ENCODE measurements at regions not wholly inside any gene's neighbourhood (a gene's known extent, or its start where the extent isn't known, plus 50 kb on each side); places are given as distances from the start of the nearest gene placed in this dataset.
A peak's percentile ranks its signal among the peaks of the same experiment; 100 is the strongest.

DNA sequence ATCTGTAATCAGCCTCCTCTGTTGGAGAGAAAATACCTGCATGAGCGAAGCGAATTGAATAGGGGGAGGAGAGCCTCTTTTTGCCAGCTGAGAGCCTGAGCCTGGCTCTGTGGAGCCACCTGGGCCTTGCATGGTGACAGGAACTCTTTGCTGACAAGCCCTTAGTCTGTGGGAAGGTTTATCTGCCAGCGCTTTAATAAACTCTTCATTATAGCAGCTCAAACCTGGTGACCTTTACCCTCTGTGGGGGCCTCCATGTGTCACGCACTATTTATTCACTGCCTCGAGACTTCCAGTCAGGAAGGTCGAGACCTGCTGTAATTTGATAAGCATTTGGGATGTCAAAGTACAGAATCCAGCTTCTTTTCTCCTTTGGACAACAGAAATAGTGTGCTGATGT lies 282.6 kb downstream of the CBLN1 start:
- intact Hi-C loops (cut with DNase I; ENCODE audit: low total_unique reads), result no loop called here
- Histone ChIP-seq H3K36me3 (no peaks in the 10 kb centered on the region), H3K27me3 (no peaks in the 10 kb centered on the region), H3K9me3 (no peaks in the 10 kb centered on the region), H3K4me1 (no peaks in the 10 kb centered on the region), H3K27ac (peak overlapping the region; percentile 23 to 74 (median 58)), H3K4me3 (no peak overlapping the region)
- WGBS, 2 donors (ENCODE audit: low coverage in 1 of 2), result 58 to 61% methylated on average over 6 of the region's 6 CpGs
- in situ Hi-C loops (cut with MboI; ENCODE audit: low pct_ligation_motif_present in 1 of 4, low pct_unique_long_range_greater_than_20kb in 1 of 4, low sequenced_read_pairs in 3 of 4), result loop anchor here in 1 of 4 donors (10.0 kb wide), 1 partner anchor 186 kb away; no protein-coding TSS in a partner anchor
- TF ChIP-seq, protein P1, sequence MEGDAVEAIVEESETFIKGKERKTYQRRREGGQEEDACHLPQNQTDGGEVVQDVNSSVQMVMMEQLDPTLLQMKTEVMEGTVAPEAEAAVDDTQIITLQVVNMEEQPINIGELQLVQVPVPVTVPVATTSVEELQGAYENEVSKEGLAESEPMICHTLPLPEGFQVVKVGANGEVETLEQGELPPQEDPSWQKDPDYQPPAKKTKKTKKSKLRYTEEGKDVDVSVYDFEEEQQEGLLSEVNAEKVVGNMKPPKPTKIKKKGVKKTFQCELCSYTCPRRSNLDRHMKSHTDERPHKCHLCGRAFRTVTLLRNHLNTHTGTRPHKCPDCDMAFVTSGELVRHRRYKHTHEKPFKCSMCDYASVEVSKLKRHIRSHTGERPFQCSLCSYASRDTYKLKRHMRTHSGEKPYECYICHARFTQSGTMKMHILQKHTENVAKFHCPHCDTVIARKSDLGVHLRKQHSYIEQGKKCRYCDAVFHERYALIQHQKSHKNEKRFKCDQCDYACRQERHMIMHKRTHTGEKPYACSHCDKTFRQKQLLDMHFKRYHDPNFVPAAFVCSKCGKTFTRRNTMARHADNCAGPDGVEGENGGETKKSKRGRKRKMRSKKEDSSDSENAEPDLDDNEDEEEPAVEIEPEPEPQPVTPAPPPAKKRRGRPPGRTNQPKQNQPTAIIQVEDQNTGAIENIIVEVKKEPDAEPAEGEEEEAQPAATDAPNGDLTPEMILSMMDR (IDR thresholded peaks at IDR 0.05), result no peak
- TF ChIP-seq POLR2AphosphoS5 (IDR thresholded peaks at IDR 0.05) (no peak), POLR2A (IDR thresholded peaks at IDR 0.05) (no peak), EP300 (IDR thresholded peaks at IDR 0.05; ENCODE audit: low read depth) (no peak)
- DNase-seq, result no peak

DNA sequence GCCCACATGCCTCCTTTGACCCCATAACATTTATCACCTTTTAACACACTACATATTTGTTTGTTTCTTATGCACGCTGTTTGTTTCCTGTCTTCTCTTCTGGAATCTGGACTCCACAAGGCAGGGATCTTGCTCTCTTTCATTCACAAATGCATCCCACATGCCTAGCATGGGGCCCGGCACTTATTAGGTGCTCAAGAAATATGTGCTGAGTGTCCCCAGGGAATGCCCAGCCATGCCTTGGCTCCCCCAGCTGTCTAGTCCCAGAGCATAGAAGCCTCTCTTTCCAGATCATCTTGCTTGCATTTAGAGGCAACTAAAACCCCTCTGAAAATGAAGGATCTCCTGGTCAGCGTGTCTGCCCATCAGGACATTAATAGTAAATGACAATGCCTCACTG lies 283.7 kb downstream of the CBLN1 start:
- Histone ChIP-seq H3K27ac (peak overlapping the region in 3 of 4 donors; percentile 17 to 74 (median 23)), H3K4me3 (no peak overlapping the region), H3K9me3 (no peaks in the 10 kb centered on the region), H3K36me3 (no peaks in the 10 kb centered on the region), H3K27me3 (no peaks in the 10 kb centered on the region), H3K4me1 (no peaks in the 10 kb centered on the region)
- intact Hi-C loops (cut with DNase I; ENCODE audit: low total_unique reads), result no loop called here
- TF ChIP-seq POLR2AphosphoS5 (IDR thresholded peaks at IDR 0.05), result no peak
- TF ChIP-seq POLR2A (IDR thresholded peaks at IDR 0.05), result no peak
- no peak for TF ChIP-seq EP300 (IDR thresholded peaks at IDR 0.05; ENCODE audit: low read depth)
- TF ChIP-seq, protein P1 (IDR thresholded peaks at IDR 0.05), result no peak
- 38 to 81% methylated on average over 1 to 3 of the region's 3 CpGs for WGBS, 2 donors (ENCODE audit: low coverage in 1 of 2)
- in situ Hi-C loops (cut with MboI; ENCODE audit: low pct_ligation_motif_present in 1 of 4, low pct_unique_long_range_greater_than_20kb in 1 of 4, low sequenced_read_pairs in 3 of 4), result loop anchor here in 1 of 4 donors (10.0 kb wide), 1 partner anchor 187 kb away; no protein-coding TSS in a partner anchor
- DNase-seq, result no peak

DNA sequence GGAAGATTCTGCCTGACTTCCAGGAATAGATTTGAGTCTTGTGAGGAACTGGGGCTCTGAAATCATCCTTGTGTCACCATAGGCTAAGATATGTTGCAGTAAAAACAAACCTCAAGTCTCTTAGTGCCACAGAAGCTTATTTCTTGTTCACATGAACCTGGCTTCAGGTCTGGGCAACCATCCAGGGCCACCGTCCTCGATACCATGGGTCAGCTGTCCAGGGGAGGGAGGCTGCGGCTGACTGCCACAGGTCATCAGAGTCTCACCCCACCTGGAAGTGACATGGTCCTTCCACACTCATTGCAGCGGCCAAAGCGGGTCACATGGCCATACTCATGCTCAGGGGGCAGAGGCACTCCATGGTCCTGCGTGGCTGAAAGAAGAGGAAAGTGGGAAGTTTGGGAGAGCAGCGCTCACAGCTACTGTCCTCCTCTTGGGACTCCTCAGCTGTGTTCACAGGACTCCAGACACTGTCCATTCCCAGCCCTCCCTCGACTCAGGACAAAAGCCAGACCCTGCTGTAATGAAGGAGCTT lies 284.5 kb downstream of the CBLN1 start:
- in situ Hi-C loops (cut with MboI; ENCODE audit: low pct_ligation_motif_present in 1 of 4, low pct_unique_long_range_greater_than_20kb in 1 of 4, low sequenced_read_pairs in 3 of 4) (loop anchor here in 1 of 4 donors (10.0 kb wide), 1 partner anchor 188 kb away; no protein-coding TSS in a partner anchor), intact Hi-C loops (cut with DNase I; ENCODE audit: low total_unique reads) (no loop called here)
- no peaks in the 10 kb centered on the region for H3K9me3 ChIP-seq
- no peak overlapping the region for H3K4me3 ChIP-seq
- no peaks in the 10 kb centered on the region for H3K27me3 ChIP-seq
- no peaks in the 10 kb centered on the region for H3K4me1 ChIP-seq
- no peaks in the 10 kb centered on the region for H3K36me3 ChIP-seq
- TF ChIP-seq POLR2A (IDR thresholded peaks at IDR 0.05), result no peak
- TF ChIP-seq POLR2AphosphoS5 (IDR thresholded peaks at IDR 0.05), result no peak
- no peak for TF ChIP-seq EP300 (IDR thresholded peaks at IDR 0.05; ENCODE audit: low read depth)
- TF ChIP-seq, protein P1 (IDR thresholded peaks at IDR 0.05), result no peak
- DNase-seq, result no peak
- H3K27ac ChIP-seq, result no peak overlapping the region
- WGBS, 2 donors (ENCODE audit: low coverage in 1 of 2), result 73 to 78% methylated on average over 2 to 8 of the region's 8 CpGs

DNA sequence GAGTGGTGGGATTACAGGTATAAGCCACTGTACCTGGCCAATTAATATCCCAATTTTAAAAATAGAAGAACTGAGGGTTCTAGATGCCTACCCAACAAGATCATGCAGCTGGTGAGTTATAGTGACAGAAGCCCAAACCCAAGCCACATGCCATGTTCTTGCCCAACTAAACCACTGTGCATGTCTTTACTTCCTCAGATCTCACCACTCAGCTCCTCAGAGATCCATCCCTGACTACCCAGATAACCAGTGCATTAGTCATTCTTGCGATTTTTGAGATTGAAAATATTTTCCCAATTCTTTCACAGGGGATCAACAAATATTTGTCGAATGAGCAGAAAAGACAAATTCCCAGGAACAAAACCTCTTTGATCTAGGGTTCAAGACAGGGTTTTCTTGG lies 303.1 kb downstream of the CBLN1 start:
- H3K36me3 ChIP-seq, result no peaks in the 10 kb centered on the region
- no peaks in the 10 kb centered on the region for H3K4me1 ChIP-seq
- no peak overlapping the region for H3K4me3 ChIP-seq
- no peaks in the 10 kb centered on the region for H3K9me3 ChIP-seq
- DNase-seq, result no peak
- intact Hi-C loops (cut with DNase I; ENCODE audit: low total_unique reads), result no loop called here
- H3K27ac ChIP-seq, result no peak overlapping the region
- 91 to 93% methylated on average over 2 of the region's 2 CpGs for WGBS, 2 donors (ENCODE audit: low coverage in 1 of 2)
- no peaks in the 10 kb centered on the region for H3K27me3 ChIP-seq
- in situ Hi-C loops (cut with MboI; ENCODE audit: low pct_ligation_motif_present in 1 of 4, low pct_unique_long_range_greater_than_20kb in 1 of 4, low sequenced_read_pairs in 3 of 4), result no loop called here
- TF ChIP-seq, protein P1 (IDR thresholded peaks at IDR 0.05), result no peak
- TF ChIP-seq POLR2A (IDR thresholded peaks at IDR 0.05) (no peak), POLR2AphosphoS5 (IDR thresholded peaks at IDR 0.05) (no peak), EP300 (IDR thresholded peaks at IDR 0.05; ENCODE audit: low read depth) (no peak)
